ENCODE measurements at regions not wholly inside any gene's neighbourhood (a gene's known extent, or its start where the extent isn't known, plus 50 kb on each side); places are given as distances from the start of the nearest gene placed in this dataset.
"Not testable (repeated sequence)": the region's sequence is repeated elsewhere in the genome, so short reads cannot be mapped to it uniquely, and the experiment has no call there.

DNA sequence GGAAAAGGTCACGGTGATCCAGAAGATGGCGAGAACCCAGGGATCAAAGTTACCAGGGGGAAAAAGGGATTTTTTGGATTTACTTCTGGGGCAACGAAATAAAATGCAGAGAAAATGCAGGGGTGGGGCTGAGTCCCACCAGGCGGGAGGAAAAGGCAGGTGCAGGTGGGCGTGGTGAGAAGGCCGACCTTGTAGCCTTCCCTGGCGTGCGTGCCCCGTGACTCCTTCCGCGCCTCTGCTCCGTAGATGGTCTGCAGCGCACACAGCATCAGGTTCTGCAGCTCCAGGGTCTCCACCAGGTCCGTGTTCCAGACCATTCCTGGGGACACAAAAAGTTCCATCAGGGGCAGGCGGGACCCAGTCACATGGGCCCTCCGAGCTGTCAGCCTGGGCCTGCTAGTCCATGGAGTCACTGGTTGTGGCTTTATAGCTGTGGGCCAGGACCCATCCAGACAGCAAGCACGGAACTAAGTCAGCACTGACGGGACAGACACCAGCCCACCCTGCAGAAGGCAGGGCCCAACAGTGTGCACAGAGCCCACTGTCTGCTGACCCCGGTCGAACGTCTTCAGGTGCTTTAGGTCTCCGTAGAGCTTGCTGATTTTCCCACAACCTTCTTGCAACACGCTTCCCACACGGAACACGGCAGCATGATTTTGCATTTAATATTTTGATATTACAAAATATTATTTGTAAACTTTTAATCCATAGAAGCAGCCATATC lies 52.4 kb upstream of the LPCAT1 start:
- H3K27me3 Mint-ChIP-seq; H3K4me3 Mint-ChIP-seq; H3K4me1 Mint-ChIP-seq (ENCODE audit: low read depth); DNase-seq; H3K27ac Mint-ChIP-seq; H3K9me3 Mint-ChIP-seq: not testable (repeated sequence)
- H3K36me3 Mint-ChIP-seq (ENCODE audit: low read depth) = peaks cover 67% of the 10 kb centered on the region

DNA sequence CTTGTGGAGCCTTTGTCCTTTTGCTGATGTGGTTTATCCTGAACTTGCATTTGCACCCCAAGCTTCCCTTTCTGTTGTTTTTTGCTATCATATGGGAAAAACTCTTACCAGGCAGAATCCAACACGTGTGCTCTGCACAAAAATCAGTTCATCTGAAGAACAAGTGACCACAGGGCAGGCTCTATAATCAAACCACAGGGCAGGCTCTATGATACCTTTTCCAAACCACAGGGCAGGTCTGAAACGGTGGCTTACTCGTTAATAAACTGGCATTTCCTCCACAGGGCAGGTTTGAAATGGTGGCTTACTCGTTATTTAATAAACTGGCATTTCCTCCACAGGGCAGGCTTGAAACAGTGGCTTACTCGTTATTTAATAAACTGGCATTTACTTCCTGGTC lies 51.7 kb upstream of the LPCAT1 start:
- not testable (repeated sequence) for H3K9me3 Mint-ChIP-seq; H3K4me1 Mint-ChIP-seq (ENCODE audit: low read depth); H3K27ac Mint-ChIP-seq; H3K4me3 Mint-ChIP-seq; H3K27me3 Mint-ChIP-seq; DNase-seq
- H3K36me3 Mint-ChIP-seq (ENCODE audit: low read depth) = peaks cover 69% of the 10 kb centered on the region

GRCh38 chr5:1574023-1574318 lies 50.2 kb upstream of the LPCAT1 start:
- H3K36me3 Mint-ChIP-seq (ENCODE audit: low read depth) = peaks cover 62% of the 10 kb centered on the region
- H3K4me1 Mint-ChIP-seq (ENCODE audit: low read depth); H3K4me3 Mint-ChIP-seq; H3K9me3 Mint-ChIP-seq; H3K27ac Mint-ChIP-seq; H3K27me3 Mint-ChIP-seq; DNase-seq: not testable (repeated sequence)

DNA sequence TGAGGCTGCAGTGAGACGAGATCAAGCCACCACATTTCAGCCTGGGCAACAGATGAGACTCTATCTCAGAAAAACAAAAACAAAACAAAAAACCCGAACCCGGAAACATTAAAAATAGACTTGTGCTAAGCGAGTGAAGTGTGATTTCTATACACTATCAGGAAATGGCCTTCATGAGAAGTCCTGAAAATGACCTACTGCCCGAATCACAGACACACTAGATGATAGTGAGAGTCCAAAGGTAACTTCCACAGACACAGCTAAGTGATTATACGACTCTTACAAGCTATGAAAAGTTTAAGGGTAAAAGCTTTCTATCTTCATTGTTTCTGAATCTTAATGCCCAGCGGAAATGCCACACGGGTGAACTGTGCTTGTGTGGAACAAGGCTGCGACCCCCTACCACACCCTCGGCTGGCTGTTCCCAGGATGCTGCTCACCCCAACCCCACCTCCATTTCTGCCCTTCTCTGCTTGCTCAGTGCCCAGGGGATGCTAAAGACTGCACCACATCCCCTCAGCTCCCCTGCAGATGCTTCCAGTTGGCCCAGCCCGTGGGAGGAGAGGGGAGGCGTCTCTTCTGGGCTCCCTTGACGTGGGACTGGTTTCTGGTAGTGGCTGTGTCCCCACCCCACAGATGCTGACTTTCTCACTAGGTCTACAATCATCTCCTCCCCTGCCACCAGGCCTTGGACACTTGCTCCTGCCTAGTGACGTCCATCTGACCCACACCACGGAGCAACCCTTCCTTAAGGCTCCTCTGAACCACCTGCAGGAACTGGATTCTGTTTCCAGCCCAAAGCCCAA lies 49.7 kb upstream of the LPCAT1 start:
- not testable (repeated sequence) for DNase-seq; H3K27ac Mint-ChIP-seq; H3K27me3 Mint-ChIP-seq; H3K4me1 Mint-ChIP-seq (ENCODE audit: low read depth); H3K4me3 Mint-ChIP-seq; H3K9me3 Mint-ChIP-seq
- H3K36me3 Mint-ChIP-seq (ENCODE audit: low read depth) = peaks cover 59% of the 10 kb centered on the region
